OCI-LY7 (cell line): ENCODE measurements at regions not wholly inside any gene's neighbourhood (a gene's known extent, or its start where the extent isn't known, plus 50 kb on each side); places are given as distances from the start of the nearest gene placed in this dataset.

Experiments used
- BruUV-seq: library from RNA; stranded (reverse); fragments of 400-500 nt; replicated peaks from 2 replicates; lab custom pipeline; 2021; lab: Mats Ljungman, UMichigan
- CTCF ChIA-PET: fragments of 300-600 bp; sonication (Branson Sonifier 250); formaldehyde crosslinking; loops from one replicate; lab custom pipeline; 2022; ENCODE audit warnings: antibody characterized with exemption; ENCODE audit not compliant: unreplicated experiment; lab: Charles Lee
- POLR2A ChIA-PET: fragments of 300-600 bp; sonication (Branson Sonifier 250); formaldehyde crosslinking; loops from one replicate; lab custom pipeline; 2022; ENCODE audit warnings: antibody characterized with exemption; lab: Charles Lee
- DNase-seq: peaks from one replicate; pipeline ENCODE4 v3.0.0-alpha.2; 2015; ENCODE audit warnings: low spot score
- H2AFZ ChIP-seq: fragments of 200-600 bp; sonication (generic), shearing (Covaris generic); 2 replicates; pipeline ENCODE4 v1.6.1; 2014; ENCODE audit warnings: mild to moderate bottlenecking, antibody characterized with exemption, low read length, moderate library complexity
- H3K27ac ChIP-seq: fragments of 200-600 bp; sonication (generic); 2 replicates; pipeline ENCODE4 v1.5.1; 2014; ENCODE audit warnings: mixed run types, low read depth, mild to moderate bottlenecking, moderate library complexity, low read length, inconsistent platforms; ENCODE audit not compliant: poor library complexity, severe bottlenecking
- H3K36me3 ChIP-seq: fragments of 200-600 bp; sonication (generic); 2 replicates; pipeline ENCODE4 v1.6.1; 2014; ENCODE audit warnings: mild to moderate bottlenecking, antibody characterized with exemption, low read length, moderate library complexity, mixed read lengths; ENCODE audit not compliant: insufficient read depth
- H3K4me1 ChIP-seq: fragments of 200-600 bp; sonication (generic); 2 replicates; pipeline ENCODE4 v1.5.1; 2014; ENCODE audit warnings: mild to moderate bottlenecking, low read length; ENCODE audit not compliant: insufficient read depth, poor library complexity, severe bottlenecking
- H3K4me2 ChIP-seq: fragments of 200-600 bp; sonication (generic); 2 replicates; pipeline ENCODE4 v1.6.1; 2014; ENCODE audit warnings: mild to moderate bottlenecking, low read length
- H3K4me3 ChIP-seq: fragments of 200-600 bp; sonication (generic); 2 replicates; pipeline ENCODE4 v1.5.1; 2014; ENCODE audit warnings: mild to moderate bottlenecking, low read depth, low read length; ENCODE audit not compliant: poor library complexity, severe bottlenecking
- H3K79me2 ChIP-seq: fragments of 200-600 bp; sonication (generic); 2 replicates; pipeline ENCODE4 v1.6.1; 2016; ENCODE audit warnings: low read depth, mild to moderate bottlenecking, low read length, moderate library complexity, mixed read lengths; ENCODE audit not compliant: insufficient read depth
- H3K9me2 ChIP-seq: fragments of 200-600 bp; sonication (generic); 2 replicates; pipeline ENCODE4 v1.6.1; 2016; ENCODE audit warnings: mild to moderate bottlenecking, low read length, mixed read lengths; ENCODE audit not compliant: insufficient read depth
- H3K9me3 ChIP-seq: fragments of 200-600 bp; sonication (generic); 2 replicates; pipeline ENCODE4 v1.6.1; 2014; ENCODE audit warnings: mild to moderate bottlenecking, mixed run types, low read length, mixed read lengths
- H4K20me1 ChIP-seq: fragments of 200-600 bp; sonication (generic); 2 replicates; pipeline ENCODE4 v1.6.1; 2014; ENCODE audit warnings: mild to moderate bottlenecking, antibody characterized with exemption, low read length, moderate library complexity, mixed read lengths; ENCODE audit not compliant: insufficient read depth
- CTCF ChIP-seq: fragments of 200-600 bp; sonication (generic); conservative IDR thresholded peaks from 2 replicates; pipeline ENCODE4 v1.5.1; 2014; ENCODE audit warnings: mild to moderate bottlenecking, antibody characterized with exemption, low read length, moderate library complexity, mixed read lengths
- EZH2phosphoT487 ChIP-seq: fragments of 200-600 bp; sonication (generic); IDR thresholded peaks from 2 replicates; pipeline ENCODE4 v1.6.1; 2018; ENCODE audit warnings: low read depth, borderline replicate concordance, mild to moderate bottlenecking, mixed run types, antibody characterized with exemption, low read length, moderate library complexity, mixed read lengths
- intact Hi-C: fragments of 100-400 bp; cut with micrococcal nuclease; formaldehyde crosslinking; loops from one replicate; pipeline ENCODE4 v1.10.0; 2022; ENCODE audit not compliant: unreplicated experiment

GRCh38 chr7:97390052-97390451 is 272.6 kb downstream of the SDHAF3 start:
- Histone ChIP-seq H3K36me3 (no peaks in the 10 kb centered on the region), H3K4me3 (no peak overlapping the region), H4K20me1 (no peaks in the 10 kb centered on the region), H3K9me2 (no peaks in the 10 kb centered on the region), H3K9me3 (no peaks in the 10 kb centered on the region), H3K27ac (no peak overlapping the region), H3K79me2 (no peaks in the 10 kb centered on the region), H3K4me2 (no peak overlapping the region), H2AFZ (no peak overlapping the region), H3K4me1 (no peaks in the 10 kb centered on the region)
- intact Hi-C loops: no loop called here
- TF ChIP-seq CTCF: no peak
- TF ChIP-seq EZH2phosphoT487: no peak
- no peak for DNase-seq
- CTCF ChIA-PET: no interaction called here
- BruUV-seq: no TSS peak
- POLR2A ChIA-PET: no interaction called here

DNA sequence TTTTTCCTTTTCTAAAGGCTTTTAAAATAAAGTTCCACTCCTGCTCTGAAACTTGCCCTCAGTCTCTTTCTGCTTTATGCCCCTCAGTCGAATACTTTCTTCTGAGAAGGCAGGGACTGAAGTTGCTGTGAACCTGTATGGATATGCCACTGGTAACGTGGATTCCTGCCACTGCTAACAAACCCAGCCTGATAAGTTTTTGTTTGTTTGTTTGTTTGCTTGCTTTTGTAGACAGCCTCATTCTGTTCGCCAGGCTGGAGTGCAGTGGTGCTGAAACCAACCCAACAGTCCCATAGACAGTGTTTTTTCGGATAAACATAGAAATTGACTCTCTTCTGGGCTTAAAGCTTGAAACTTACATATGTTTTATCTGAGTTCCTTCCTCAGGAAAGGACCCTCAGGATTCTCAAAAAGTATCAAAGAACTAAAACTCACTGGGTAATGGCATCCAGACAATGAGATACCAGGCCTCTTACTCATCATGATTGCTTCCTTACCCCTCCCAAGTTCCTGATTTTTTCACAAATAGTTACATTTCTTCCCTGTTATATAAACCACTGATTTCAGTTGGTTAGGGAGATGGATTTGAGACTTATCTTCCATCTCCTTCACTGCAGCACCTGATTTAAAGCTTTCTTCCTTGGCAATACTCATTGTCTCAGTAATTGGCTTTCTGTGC is 273.6 kb downstream of the SDHAF3 start:
- no peak overlapping the region for H3K27ac ChIP-seq
- H3K9me3 ChIP-seq: no peaks in the 10 kb centered on the region
- TF ChIP-seq CTCF (no peak), EZH2phosphoT487 (no peak)
- no peaks in the 10 kb centered on the region for H3K9me2 ChIP-seq
- CTCF ChIA-PET: no interaction called here
- intact Hi-C loops: no loop called here
- no peaks in the 10 kb centered on the region for H4K20me1 ChIP-seq
- H3K4me3 ChIP-seq: no peak overlapping the region
- POLR2A ChIA-PET: no interaction called here
- H3K79me2 ChIP-seq: no peaks in the 10 kb centered on the region
- H3K4me1 ChIP-seq: no peaks in the 10 kb centered on the region
- DNase-seq: no peak
- H3K36me3 ChIP-seq: no peaks in the 10 kb centered on the region
- H3K4me2 ChIP-seq: no peak overlapping the region
- BruUV-seq: no TSS peak
- no peak overlapping the region for H2AFZ ChIP-seq

- H4K20me1 ChIP-seq: no peaks in the 10 kb centered on the region
- no peak for DNase-seq
- no peak overlapping the region for H3K4me3 ChIP-seq
- BruUV-seq: no TSS peak
- no peak overlapping the region for H3K27ac ChIP-seq
- POLR2A ChIA-PET: no interaction called here
- no peak overlapping the region for H2AFZ ChIP-seq
- no peaks in the 10 kb centered on the region for H3K9me3 ChIP-seq
- no peaks in the 10 kb centered on the region for H3K36me3 ChIP-seq
- no peak overlapping the region for H3K4me2 ChIP-seq
- no peaks in the 10 kb centered on the region for H3K9me2 ChIP-seq
- TF ChIP-seq EZH2phosphoT487 (no peak), CTCF (no peak)
- CTCF ChIA-PET: no interaction called here
- no peaks in the 10 kb centered on the region for H3K4me1 ChIP-seq
- no peaks in the 10 kb centered on the region for H3K79me2 ChIP-seq
- intact Hi-C loops: no loop called here
These were observed 283.9 kb downstream of the SDHAF3 start for GRCh38 chr7:97401398-97401797.
